Gastroesophageal sphincter (tissue), 4 donors: ENCODE measurements at regions not wholly inside any gene's neighbourhood (a gene's known extent, or its start where the extent isn't known, plus 50 kb on each side); places are given as distances from the start of the nearest gene placed in this dataset.

ENCODE experiments used
- ATAC-seq: fragments of 150-250 bp; one replicate; pipeline ENCODE4 v1.9.1; 2016; ENCODE audit warnings: mild to moderate bottlenecking, moderate library complexity
- H3K27ac ChIP-seq, 4 donors: fragments of 200-600 bp; sonication (generic) in 3 of 4; 1 replicate in 3 of 4; 2 replicates in 1 of 4; pipeline ENCODE4 v1.5.1; 2016 to 2019
- H3K27me3 ChIP-seq: fragments of 200-600 bp; sonication (generic); one replicate; pipeline ENCODE4 v1.5.1; 2019
- H3K36me3 ChIP-seq, 2 donors: fragments of 200-600 bp; sonication (generic); one replicate each; pipeline ENCODE4 v1.5.1; 2019; ENCODE audit warnings: control low read depth in 1 of 2
- H3K4me1 ChIP-seq, 3 donors: fragments of 200-600 bp; sonication (generic); 1 replicate in 2 of 3; 2 replicates in 1 of 3; pipeline ENCODE4 v1.5.1; 2016 to 2019; ENCODE audit warnings: control low read depth in 2 of 3
- H3K4me3 ChIP-seq, 2 donors: fragments of 200-600 bp; sonication (generic); one replicate each; pipeline ENCODE4 v1.5.1; 2019; ENCODE audit warnings: mild to moderate bottlenecking in 1 of 2, moderate library complexity in 1 of 2
- H3K9me3 ChIP-seq, 3 donors: fragments of 200-600 bp; sonication (generic); one replicate each; pipeline ENCODE4 v1.5.1; 2017 to 2019; ENCODE audit warnings: control low read depth in 2 of 3
- EP300 ChIP-seq: sonication (generic); formaldehyde crosslinking; IDR thresholded peaks from one replicate; pipeline ENCODE4 v1.6.1; 2017; ENCODE audit warnings: antibody characterized with exemption, mild to moderate bottlenecking
- POLR2A ChIP-seq, 2 donors: fragments of 450-650 bp; IDR thresholded peaks; one replicate each; pipeline ENCODE4 v1.6.1; 2017; ENCODE audit warnings: antibody characterized with exemption in 2 of 2, mild to moderate bottlenecking in 2 of 2, moderate library complexity in 1 of 2
- POLR2AphosphoS5 ChIP-seq: sonication (generic); formaldehyde crosslinking; IDR thresholded peaks from one replicate; pipeline ENCODE4 v1.6.1; 2017; ENCODE audit warnings: antibody characterized with exemption
- WGBS, 2 donors: methylation state at CpG; one replicate each; pipeline ENCODE4 v1.1.5; 2018; ENCODE audit warnings: low coverage in 1 of 2; 5-methylcytosine and 5-hydroxymethylcytosine counted together
- TF ChIP-seq, protein P1 (sequence below), 4 experiments: fragments of 200-600 bp in 2 of 4; fragments of 450-650 bp in 2 of 4; sonication (generic) in 1 of 4; IDR thresholded peaks; one replicate each; pipeline ENCODE4 v1.5.1; 2017 to 2019; ENCODE audit warnings: antibody characterized with exemption in 4 of 4, mild to moderate bottlenecking in 2 of 4, moderate library complexity in 2 of 4

DNA sequence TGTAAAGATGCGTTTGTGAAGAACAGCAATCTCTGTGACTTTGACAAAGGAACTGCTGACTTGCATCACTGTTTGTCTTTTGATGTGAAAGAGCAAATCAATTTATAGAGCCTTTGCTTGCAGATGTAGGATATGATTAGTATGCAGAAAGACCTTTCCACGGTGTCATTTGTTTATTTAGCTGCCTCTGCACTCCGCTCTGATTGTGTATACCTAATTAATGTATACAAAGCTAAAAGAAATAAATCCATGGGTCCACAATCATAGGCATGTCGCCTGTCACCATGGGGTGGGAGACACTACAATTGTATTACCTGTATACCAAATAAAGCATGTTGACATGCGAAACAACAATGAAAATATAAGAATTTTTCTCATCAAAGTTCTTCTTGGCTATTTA is 410.7 kb downstream of the MZT1 start:
- H3K4me1 ChIP-seq, result no peaks in the 10 kb centered on the region
- 62 to 64% methylated on average over 5 of the region's 5 CpGs for WGBS, 2 donors
- no peak for ATAC-seq
- TF ChIP-seq POLR2AphosphoS5, result no peak
- TF ChIP-seq, protein P1, sequence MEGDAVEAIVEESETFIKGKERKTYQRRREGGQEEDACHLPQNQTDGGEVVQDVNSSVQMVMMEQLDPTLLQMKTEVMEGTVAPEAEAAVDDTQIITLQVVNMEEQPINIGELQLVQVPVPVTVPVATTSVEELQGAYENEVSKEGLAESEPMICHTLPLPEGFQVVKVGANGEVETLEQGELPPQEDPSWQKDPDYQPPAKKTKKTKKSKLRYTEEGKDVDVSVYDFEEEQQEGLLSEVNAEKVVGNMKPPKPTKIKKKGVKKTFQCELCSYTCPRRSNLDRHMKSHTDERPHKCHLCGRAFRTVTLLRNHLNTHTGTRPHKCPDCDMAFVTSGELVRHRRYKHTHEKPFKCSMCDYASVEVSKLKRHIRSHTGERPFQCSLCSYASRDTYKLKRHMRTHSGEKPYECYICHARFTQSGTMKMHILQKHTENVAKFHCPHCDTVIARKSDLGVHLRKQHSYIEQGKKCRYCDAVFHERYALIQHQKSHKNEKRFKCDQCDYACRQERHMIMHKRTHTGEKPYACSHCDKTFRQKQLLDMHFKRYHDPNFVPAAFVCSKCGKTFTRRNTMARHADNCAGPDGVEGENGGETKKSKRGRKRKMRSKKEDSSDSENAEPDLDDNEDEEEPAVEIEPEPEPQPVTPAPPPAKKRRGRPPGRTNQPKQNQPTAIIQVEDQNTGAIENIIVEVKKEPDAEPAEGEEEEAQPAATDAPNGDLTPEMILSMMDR (IDR thresholded peaks at IDR 0.05), result no peak
- no peak for TF ChIP-seq EP300
- TF ChIP-seq POLR2A (IDR thresholded peaks at IDR 0.05), result no peak
- H3K36me3 ChIP-seq, result no peaks in the 10 kb centered on the region
- no peak overlapping the region for H3K4me3 ChIP-seq
- H3K27ac ChIP-seq, result no peak overlapping the region
- H3K9me3 ChIP-seq, result no peaks in the 10 kb centered on the region
- no peaks in the 10 kb centered on the region for H3K27me3 ChIP-seq

DNA sequence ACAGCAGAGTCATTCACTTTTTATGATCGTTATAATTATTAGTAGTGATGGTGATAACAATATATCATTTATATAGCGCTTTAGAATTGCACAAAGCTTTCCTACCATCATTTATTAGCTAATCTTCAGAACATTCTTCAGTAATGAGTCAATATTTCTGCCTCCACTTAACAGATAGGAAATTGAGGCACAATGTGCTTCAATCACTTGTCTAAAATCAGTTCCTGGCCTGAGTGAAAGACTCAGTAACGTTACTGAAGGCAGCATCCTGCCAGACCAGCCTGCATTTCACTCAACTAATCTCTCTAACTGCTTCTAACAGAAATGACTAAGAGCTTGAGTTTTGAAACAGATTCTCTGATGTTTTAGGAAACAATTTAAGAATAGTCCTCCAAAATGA is 412.1 kb downstream of the MZT1 start:
- 71 to 83% methylated on average over 3 of the region's 3 CpGs for WGBS, 2 donors
- H3K27me3 ChIP-seq, result no peaks in the 10 kb centered on the region
- no peak overlapping the region for H3K4me3 ChIP-seq
- TF ChIP-seq POLR2AphosphoS5, result no peak
- TF ChIP-seq, protein P1 (IDR thresholded peaks at IDR 0.05), result no peak
- TF ChIP-seq EP300, result no peak
- TF ChIP-seq POLR2A (IDR thresholded peaks at IDR 0.05), result no peak
- no peaks in the 10 kb centered on the region for H3K4me1 ChIP-seq
- H3K27ac ChIP-seq, result no peak overlapping the region
- no peaks in the 10 kb centered on the region for H3K36me3 ChIP-seq
- no peaks in the 10 kb centered on the region for H3K9me3 ChIP-seq
- ATAC-seq, result no peak

DNA sequence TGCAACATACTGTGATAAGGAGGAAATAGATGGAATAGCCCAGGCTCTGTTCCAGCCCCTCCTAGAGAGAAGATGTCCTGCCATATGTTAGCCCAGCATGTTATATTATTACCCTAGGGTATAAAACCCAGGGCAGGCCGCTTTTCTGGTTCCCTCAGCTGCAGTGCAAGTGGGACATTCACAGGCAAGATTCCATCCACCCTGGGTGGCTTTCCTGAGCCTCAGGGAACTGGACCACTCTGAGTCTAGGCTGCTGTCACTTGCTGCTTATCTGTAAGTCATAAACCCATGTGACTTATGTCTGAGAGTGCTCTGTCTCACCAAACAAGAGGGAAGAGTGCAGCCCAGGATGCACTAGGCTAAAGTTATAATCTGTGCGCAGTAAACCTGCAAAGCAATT is 413.2 kb downstream of the MZT1 start:
- TF ChIP-seq EP300 (no peak), POLR2A (IDR thresholded peaks at IDR 0.05) (no peak), POLR2AphosphoS5 (no peak)
- TF ChIP-seq, protein P1 (IDR thresholded peaks at IDR 0.05), result no peak
- no peak for ATAC-seq
- WGBS, 2 donors, result 93 to 100% methylated on average over 1 to 2 of the region's 2 CpGs

DNA sequence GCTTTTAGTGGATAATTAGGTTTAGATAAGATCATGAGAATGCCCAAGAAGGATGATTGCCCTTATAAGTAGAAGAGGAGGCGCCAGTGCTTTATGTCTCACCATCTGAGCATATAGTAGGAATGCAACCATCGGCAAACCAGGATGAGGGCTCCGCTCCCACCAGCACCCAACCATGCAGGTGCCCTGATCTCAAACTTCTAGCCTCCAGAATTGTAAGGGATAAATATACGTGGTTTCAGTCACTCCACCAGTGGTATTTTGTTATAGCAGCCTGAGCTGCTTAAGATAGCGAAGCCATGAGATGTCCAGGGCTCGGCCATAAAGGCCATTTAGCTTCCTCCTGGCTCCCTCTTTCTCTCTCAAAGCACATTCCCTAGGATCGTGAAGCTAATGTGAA is 413.9 kb downstream of the MZT1 start:
- no peaks in the 10 kb centered on the region for H3K36me3 ChIP-seq
- H3K4me1 ChIP-seq, result no peaks in the 10 kb centered on the region
- no peak overlapping the region for H3K4me3 ChIP-seq
- H3K27me3 ChIP-seq, result no peaks in the 10 kb centered on the region
- H3K27ac ChIP-seq, result no peak overlapping the region
- no peaks in the 10 kb centered on the region for H3K9me3 ChIP-seq
- TF ChIP-seq POLR2AphosphoS5, result no peak
- no peak for TF ChIP-seq POLR2A (IDR thresholded peaks at IDR 0.05)
- no peak for TF ChIP-seq EP300
- TF ChIP-seq, protein P1 (IDR thresholded peaks at IDR 0.05), result no peak
- WGBS, 2 donors, result 87 to 91% methylated on average over 3 to 7 of the region's 7 CpGs
- ATAC-seq, result no peak

More for the DNA sequence above, 413.2 kb downstream of the MZT1 start:
- no peaks in the 10 kb centered on the region for H3K27me3 ChIP-seq
- H3K4me1 ChIP-seq, result no peaks in the 10 kb centered on the region
- H3K36me3 ChIP-seq, result no peaks in the 10 kb centered on the region
- H3K27ac ChIP-seq, result no peak overlapping the region
- H3K9me3 ChIP-seq, result no peaks in the 10 kb centered on the region
- H3K4me3 ChIP-seq, result no peak overlapping the region

DNA sequence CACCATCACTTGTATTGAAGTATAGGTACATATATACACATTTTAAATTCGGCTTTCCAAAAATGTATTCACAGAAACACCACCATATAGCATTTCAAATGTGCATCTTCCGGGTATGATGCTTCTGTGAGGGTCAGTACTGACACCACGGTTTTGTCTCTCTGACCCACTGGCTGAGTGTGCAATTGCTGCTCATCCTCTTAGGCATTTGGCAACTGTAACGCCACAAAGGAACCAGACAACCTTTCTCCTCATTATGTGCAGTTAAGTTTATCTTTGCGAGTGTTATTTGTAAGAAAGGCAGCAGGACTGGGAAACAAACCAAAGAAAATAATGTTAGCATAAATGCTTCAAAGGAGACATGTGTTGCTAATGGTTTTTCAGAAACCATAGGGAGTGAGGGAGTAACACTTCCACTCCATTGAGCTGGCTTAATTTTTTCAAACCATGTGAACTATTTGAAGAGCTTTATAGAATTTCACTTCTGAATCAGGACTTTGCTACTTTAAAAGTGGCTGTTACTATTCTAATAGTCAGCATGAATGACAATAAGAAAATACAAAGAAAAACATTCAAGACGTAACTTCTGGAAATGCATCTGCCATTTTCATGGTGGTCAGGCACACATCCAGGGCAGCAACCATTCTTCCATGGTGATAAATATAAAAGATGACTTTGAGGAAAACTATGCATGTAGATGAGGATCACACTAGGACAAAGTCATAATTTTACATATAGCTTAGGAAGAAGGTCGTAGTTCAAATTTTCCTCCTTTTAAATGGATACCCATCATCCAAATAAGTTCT is 423.3 kb downstream of the MZT1 start:
- H3K27me3 ChIP-seq, result no peaks in the 10 kb centered on the region
- ATAC-seq, result no peak
- no peaks in the 10 kb centered on the region for H3K4me1 ChIP-seq
- H3K27ac ChIP-seq, result no peak overlapping the region
- WGBS, 2 donors, result 46 to 70% methylated on average over 7 of the region's 7 CpGs
- no peaks in the 10 kb centered on the region for H3K9me3 ChIP-seq
- no peak overlapping the region for H3K4me3 ChIP-seq
- no peak for TF ChIP-seq POLR2AphosphoS5
- TF ChIP-seq, protein P1 (IDR thresholded peaks at IDR 0.05), result no peak
- TF ChIP-seq EP300, result no peak
- TF ChIP-seq POLR2A (IDR thresholded peaks at IDR 0.05), result no peak
- H3K36me3 ChIP-seq, result no peaks in the 10 kb centered on the region
